HG03135 (cell line): ENCODE measurements at regions not wholly inside any gene's neighbourhood (a gene's known extent, or its start where the extent isn't known, plus 50 kb on each side); places are given as distances from the start of the nearest gene placed in this dataset.

Source experiments
- ATAC-seq: cut with Tn5 transposase; IDR thresholded peaks from one replicate; pipeline ENCODE4 v1.9.1; 2021; ENCODE audit warnings: mild to moderate bottlenecking, moderate library complexity; ENCODE audit not compliant: unreplicated experiment

DNA sequence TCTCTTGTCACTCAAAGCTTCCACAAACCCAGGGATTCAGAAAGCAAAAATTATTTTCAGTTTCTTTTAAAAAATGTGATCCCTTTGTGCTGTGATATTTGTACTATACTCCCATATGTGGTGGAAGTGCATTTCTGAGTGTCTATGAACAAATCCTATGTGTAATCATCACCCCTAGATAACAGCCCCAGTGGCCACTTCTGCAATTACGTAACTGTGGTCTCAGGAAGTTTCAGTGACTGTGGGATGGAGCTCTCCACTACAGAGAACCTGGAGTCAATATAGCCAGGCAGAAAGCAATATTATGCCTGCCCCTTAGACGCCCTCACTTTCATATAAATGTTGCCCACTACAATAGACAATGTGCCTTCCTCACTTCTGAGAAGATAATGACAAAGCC lies 1101.7 kb upstream of the GHITM start:
- no peak for ATAC-seq

DNA sequence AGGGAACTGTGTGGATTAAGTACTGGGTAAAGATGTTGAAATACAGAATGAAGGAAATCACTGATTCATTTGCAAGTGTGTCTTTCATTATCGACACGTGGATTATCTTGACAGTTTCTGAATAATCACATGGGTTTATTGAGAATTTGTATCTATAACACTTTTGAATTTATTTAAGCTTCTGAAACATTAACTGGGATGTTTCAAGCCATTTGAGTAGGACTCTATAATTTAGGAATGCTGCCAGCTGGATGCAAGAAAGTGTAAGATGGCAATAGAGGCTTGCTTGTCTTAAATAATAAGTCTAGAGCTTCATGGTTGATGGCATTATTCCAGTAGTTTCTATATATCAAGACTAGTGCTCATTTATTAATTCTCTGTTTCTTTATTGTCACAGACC lies 1100.7 kb upstream of the GHITM start:
- ATAC-seq, result no peak

DNA sequence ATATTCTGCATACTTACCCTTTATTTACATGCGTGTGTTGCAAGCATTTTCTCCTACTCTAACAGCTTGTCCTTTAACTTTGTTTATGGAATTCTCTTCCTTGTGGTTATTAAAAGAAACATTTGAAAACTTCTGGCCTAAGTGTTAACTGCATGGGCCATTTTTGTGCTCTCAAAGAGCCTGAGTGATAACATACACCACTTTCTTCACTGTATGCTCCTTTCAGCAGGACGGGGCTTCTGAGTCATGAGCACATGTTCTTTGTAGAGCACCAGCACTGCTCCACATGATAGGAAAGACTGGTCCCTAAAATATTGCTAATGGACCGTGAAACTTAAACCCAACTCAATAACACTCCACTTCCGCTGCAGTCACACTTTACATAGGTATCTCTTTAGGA lies 1093.6 kb upstream of the GHITM start:
- no peak for ATAC-seq

DNA sequence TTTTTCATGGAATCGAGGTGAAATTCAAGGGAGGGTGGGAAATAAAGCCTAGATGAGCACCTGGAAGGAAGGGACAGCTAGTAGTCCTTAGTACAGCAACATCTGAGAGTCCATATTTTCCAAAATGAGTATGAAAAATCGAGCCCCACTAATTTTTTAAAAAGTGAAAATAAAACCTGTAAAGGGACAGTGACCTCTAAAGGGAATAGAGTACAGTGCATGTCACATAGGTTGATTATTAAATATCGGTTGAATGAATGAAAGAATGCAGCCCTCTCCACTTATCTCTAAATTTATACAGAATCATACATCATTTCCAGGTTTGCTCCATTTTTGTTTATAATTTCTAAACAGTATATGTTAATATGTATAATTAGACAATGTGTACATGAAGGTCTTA lies 1088.5 kb upstream of the GHITM start:
- no peak for ATAC-seq

DNA sequence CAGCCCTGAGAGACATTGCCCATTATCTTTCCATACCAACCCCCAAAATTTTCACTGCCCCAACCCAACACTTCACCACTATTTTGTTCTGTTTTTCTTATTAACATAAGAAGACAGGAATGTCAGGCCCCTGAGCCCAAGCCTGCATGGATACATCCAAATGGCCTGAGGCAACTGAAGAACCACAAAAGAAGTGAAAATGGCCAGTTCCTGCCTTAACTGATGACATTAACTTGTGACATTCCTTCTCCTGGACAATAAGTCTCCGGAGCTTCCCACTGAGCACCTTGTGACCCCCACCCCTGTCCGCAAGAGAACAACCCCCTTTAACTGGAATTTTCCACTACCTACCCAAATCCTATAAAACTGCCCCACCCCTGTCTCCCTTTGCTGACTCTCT lies 1076.4 kb upstream of the GHITM start:
- no peak for ATAC-seq

DNA sequence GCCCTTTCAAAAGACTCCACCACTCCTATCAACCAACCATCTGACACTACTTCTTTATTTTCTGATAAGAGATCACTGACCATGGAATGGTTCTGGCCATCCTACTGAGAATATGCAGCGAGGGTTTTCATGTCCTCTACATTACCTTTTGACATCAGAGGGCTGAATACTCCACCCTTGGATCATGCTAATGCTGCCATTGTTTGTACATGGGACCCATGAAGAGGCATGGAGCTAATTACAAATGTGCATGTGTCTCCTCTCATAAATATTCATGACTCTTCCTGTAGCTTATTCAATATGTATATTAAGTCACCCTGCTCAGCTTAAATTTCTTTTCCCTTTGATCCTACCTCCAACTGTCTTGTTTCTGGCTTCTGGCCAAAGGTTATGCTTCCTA lies 1065.8 kb upstream of the GHITM start:
- ATAC-seq, result no peak

DNA sequence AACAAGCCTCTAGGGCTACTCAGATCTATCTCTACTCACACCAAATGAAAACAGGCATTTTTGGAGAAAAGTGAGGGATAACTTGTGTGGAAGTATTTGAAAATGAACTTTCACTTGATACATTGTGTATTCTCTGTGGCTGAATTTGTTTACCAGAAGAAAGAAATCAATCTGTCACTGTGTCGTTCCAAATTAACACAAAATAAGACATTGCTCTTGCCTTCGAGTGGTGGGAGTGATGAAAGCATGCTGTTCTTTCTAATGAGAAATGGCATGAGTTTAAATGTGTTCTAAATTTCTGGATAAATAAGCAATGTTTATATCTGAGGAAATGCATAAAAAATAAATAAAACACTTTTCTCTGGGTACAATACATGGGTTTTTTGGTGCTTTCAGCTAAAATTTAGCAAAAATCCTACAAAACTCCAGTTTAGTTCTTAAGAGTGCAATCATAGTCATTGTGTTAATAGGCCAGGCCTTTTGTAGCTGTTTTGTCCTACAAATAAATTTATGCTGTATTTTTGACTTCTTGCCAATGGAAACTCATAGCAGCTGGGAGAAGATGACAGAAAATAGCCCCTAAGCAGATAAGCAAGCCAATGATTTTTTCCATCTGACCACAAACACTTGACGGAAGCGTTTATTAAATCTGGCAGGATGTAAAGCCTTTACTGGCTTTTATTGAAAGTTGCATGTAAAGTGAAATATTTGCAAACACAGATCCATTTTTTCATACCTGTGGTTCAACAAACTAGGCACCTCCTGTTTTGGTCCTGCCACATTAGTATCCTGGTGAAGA lies 1064.1 kb upstream of the GHITM start:
- no peak for ATAC-seq

DNA sequence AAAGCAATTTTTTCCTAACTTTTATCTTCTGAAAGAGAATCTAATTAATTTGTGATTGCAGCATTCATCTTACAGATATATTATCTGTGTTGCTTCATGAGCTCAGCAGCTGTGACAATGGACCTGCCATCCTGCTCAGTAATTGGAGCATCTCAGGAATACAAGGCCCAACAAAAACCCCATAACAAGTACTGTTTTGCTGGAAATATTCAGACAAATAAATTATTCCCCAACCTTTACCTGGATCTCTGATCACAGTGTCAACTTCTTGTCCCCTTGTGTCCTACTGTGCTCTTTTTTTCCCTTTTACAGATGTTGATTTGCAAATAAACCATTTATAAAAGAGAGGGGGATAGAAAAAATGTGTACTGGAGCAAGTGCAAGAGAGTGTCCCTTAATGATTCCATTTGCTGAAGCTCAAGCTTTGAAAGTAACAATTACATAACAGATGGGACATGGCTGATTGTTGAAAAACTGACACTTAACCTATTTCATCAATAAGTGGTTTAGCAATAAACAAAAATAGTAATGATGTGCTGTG lies 1063.4 kb upstream of the GHITM start:
- no peak for ATAC-seq

DNA sequence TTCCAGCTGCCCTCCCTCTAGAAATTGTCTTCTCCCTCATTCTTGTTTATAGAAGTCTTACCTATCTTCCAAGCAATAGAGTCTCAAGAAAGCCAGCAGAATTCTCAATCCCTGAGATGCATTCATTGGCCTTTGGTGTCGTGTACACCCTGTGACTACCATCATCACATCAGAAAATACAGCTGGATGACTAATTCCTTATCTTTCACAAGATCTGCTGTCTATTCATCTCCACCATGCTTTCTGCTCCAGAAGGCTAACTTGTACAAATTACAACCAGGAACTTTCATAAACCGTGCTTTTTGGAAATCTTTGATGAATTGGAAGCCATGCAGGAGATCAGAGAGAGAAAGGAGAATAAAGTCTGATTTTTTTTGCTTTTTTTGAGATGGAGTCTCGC lies 1062.9 kb upstream of the GHITM start:
- ATAC-seq, result no peak

DNA sequence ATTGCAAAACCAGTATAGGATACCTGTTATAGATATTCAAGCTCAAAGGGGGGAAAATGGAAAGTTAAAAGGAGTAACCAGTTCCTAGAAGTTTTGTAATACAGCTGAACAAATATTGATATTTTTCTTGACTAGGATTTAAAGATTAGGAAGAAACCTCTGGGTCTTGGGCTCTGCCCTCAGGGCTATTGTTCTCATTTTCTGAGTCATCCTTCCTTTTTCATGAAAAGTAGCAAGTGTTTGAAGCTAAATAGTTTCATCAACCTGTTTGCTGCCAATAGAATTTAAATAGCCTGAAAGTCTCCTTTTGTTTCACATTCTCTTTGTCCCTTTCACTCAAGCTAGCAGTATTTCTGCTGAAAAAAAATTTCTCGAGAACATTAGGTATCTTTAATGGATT lies 1061.1 kb upstream of the GHITM start:
- ATAC-seq, result no peak

DNA sequence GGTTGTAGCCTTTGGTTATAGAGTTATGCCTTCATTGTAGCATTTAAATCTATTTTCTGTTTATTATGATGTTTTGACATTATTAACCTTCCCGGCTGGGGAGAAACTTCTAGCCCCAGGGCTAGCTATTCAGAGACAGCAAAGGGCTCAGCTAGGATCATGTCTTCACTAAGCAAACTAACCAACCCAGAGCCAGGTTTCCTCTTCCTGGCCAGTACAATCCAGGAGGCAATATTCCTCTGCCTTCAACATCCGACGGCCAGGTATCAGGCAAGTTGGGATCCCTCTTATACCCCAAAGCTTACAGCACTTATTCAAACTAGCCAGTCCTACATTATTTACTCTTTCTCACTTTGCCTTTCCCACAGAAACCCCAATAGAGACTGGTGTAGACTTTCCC lies 1060.7 kb upstream of the GHITM start:
- no peak for ATAC-seq

DNA sequence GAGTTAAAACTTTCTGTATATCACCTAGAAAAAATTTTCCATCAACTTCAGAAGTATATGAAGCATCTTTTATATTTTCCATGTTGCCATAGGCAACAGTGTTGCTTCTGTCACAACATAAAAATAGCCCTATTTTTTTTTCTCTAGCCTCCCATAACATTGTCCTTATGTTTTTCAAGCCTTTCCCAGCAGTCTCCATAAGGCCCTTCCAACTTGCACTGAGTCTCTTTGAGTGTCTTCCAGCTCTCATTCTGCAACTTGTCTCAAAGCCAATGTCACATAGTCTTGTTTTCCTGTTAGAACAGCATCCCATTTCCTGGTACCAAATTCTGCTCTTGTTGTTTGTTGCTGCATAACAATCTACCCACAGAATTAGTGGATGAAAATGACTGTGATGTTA lies 1055.5 kb upstream of the GHITM start:
- ATAC-seq, result no peak

DNA sequence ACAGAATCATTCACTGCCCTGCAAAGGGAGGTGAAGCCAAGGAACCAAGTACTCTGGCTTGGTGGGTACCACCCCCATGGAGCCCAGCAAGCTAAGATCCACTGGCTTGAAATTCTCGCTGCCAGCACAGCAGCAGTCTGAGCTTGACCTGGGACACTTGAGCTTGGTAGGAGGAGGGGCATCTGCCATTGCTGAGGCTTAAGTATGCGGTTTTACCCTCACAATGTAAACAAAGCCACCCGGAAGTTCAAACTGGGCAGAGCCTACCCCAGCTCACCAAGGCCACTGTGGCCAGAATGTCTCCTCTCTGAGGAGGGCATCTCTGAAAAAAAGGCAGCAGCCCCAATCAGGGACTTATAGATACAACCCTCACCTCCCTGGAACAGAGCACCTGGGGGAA lies 1050.0 kb upstream of the GHITM start:
- ATAC-seq, result no peak

DNA sequence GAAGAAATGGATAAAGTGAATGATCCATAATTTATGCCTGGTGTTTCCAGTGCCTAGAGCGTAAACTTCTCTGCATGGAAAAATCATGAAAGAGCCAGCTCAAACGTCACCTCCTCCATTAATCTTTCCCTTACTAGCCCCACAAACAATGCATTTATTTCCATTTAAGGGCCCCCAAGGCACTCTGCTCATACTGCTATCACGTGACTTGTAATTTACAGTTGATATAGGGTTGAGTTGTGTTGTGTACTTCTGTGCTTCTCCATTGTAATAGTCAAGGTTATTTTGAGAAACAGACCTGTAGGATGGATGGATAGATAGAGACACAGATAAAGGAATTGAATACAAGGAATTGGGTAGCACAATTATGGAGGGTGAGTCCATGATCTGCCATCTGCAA lies 1034.7 kb upstream of the GHITM start:
- no peak for ATAC-seq

DNA sequence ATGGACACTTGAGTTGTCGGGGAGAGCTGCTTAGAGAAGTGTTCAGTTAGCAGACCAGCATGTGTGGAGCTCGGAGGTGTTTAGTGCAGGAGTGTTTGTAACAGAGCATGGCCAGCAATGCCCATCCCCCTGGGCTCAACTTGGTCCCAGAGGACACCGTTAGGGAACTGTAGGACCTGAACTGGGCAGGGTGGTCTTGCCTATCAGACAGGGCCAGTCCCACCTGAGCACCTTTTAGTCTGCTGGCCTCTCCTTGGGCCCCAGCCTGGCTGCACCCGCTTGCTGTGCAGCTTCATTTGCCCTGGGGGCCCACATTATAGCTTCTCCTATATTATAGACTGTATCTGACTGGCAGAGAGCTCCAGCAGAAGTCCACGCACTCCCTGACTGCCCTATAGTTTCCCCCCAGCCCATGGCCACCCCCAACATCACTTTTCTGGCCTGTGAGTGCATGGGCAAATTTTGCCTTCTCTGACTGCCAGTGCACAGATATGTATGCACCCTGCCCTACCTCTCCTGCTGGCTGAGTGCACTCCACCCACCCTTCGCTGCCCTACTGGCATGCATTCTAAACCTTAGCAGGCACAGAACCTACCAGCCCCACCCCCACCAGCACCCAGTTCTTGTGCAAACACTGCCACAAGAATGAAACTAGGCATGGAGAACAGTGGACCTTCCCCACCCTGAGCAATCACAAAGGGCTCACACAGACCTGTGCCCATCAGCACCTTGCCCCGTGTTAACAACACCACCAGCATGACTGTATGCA lies 1030.6 kb upstream of the GHITM start:
- no peak for ATAC-seq

DNA sequence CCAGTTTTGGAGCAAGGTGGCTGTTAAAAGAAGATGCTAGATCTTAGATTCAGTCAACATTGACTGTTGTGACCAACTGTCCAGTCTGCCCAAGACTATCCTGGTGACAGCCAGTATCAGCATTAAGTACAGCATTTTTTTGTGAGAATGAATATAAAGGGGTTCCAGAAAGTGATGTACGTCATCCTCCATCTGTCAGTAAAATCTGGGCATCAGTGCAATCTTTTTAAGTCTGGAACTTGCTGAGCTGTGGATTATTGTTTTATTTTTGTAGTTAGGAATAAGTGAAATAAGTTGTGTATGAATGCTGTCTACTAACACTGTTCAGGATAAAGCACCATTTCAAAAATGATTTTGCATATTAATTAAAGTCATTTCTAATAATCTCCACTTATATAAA lies 1020.0 kb upstream of the GHITM start:
- ATAC-seq, result no peak

DNA sequence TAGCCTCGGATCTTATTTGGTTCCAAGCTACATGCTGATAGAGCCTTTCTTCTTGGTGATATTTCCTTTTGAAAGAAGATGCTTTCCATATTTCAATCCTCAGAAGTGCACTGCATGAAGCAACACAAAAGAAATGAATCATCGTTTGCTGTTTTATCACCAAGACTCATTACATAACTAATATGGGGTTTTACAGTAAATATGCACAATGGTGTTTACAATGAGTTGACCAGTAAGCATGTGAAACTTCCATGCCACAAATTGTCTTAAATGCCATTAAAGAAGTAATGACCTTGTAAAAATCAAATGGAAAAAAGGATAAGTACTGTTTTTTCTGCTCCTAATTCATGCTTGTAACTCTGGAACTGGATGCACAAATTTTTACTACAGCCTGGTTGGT lies 1017.0 kb upstream of the GHITM start:
- no peak for ATAC-seq

DNA sequence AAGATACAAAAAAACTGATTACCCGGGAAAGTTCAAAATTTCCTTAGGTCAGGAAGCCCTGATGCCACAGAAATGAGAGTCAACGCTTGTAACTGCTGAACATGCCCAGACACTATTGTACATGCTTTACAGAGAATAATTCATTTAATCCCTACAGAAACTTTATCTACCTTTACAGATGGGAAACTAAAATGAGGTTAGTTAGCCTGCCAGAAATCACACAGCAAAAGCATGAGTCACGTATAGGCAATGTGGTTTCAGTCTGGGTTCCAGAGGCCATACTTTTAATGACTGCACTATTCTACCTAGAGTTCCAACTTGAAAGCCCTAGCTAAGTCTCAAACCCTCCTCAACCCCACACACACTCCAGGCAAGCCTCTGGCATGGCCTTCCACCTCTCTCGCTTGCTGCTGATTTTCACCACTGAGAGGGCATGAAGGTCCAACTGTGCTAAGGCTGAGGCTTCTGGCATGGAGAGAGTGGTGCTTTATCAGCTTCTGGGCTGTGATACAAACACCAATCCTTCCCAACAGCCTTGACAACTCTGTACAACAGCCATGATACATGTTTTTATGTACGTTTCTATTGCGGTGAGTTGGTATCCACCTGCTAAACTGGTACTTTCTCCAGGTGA lies 1011.2 kb upstream of the GHITM start:
- ATAC-seq, result no peak

DNA sequence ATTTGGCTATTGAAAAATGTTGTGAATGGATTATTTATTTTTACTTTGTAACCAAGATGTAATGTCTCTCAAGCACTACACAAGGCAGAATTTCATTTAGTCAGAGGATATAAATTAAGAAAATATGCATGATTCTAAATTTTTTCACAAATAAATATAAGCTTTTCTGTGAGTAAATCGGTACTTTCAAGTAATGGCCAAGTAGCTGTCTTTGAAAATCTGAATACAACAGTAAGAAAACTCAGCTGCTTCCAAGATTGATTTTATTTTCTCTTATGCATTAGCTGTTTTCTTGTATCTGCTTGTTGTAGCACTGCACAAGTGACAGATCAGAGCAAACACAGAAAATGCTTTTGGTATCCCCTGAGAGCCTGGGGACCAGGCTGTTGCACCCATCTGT lies 998.5 kb upstream of the GHITM start:
- no peak for ATAC-seq

DNA sequence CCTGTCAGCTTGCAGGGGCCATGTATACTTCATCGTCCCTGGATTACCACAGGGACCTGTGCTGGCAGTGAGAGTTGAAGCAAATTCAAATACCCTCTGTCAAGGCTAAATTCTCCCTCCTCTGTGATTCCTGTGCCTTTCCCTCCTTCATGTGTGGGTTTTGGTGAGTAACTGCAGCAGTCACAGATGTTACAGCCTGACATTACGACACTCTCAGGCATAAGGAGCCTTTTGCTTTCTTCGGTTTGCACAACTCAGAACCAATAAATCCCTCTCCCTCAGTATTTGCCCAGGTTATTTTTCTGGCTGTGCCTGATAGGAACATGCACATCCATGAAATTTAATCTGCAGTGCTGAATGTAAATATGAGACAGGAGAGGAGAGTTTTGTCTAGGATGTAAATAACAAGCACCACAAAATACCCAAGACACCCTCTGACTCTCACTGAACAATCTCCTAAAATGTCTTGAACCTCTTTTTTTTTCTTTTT lies 997.2 kb upstream of the GHITM start:
- ATAC-seq, result no peak

DNA sequence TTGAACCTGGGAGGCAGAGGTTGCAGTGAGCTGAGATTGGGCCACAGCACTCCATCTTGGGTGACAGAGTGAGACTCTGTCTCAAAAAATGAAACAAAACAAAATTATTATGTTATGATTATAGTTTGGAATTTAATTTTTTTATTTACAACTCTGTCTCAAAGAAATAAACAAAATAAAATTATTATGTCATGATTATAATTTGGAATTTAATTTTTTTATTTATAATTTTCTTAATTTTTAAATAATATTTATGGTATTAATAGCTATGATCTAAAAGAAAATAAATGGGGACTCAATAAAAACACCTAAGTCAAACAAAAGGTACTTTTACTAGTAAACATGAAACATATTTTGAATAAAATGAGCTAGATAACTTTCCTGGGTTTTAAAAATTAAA lies 994.8 kb upstream of the GHITM start:
- no peak for ATAC-seq

DNA sequence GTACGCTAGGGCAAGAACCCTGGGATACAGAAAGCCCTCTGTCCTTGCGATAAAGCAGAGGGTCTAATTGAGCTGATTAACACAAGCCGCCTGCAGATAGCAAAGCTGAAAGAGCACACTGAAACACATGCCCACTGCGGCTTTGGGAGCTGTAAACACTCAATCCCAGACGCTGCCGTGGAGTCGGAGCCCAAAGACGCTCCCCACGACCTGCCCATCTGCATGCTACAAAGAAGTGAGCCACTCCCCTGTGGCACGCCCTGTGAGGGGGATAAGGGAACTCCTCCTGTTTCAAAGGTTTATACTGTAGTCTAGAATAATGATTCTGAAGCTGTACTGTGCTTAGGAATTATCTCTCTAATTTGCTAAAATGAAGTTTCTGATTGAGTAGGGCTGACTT lies 985.6 kb upstream of the GHITM start:
- ATAC-seq, result no peak
